Fibroblast of lung (primary cell): ENCODE measurements at regions not wholly inside any gene's neighbourhood (a gene's known extent, or its start where the extent isn't known, plus 50 kb on each side); places are given as distances from the start of the nearest gene placed in this dataset.

Experiments used
- DNase-seq, 2 donors: peaks; one replicate each; pipeline versions ENCODE4 v3.0.0 to v3.0.0-alpha.2; 2010; ENCODE audit warnings: low read depth in 2 of 2
- H2AFZ ChIP-seq: 2 replicates; pipeline ENCODE4 v1.5.1; 2012; ENCODE audit warnings: low read length, control low read depth, inconsistent platforms
- H3K27ac ChIP-seq: 2 replicates; pipeline ENCODE4 v1.5.1; 2011; ENCODE audit warnings: low read length, control low read depth; ENCODE audit not compliant: insufficient read depth
- H3K27me3 ChIP-seq: 2 replicates; pipeline ENCODE4 v1.5.1; 2011; ENCODE audit warnings: mild to moderate bottlenecking, low read length; ENCODE audit not compliant: control insufficient read depth, insufficient read depth
- H3K36me3 ChIP-seq: 2 replicates; pipeline ENCODE4 v1.5.1; 2011; ENCODE audit warnings: low read length; ENCODE audit not compliant: control insufficient read depth, insufficient read depth
- H3K4me1 ChIP-seq: 2 replicates; pipeline ENCODE4 v1.5.1; 2011; ENCODE audit warnings: low read length; ENCODE audit not compliant: control insufficient read depth, insufficient read depth; ENCODE audit errors: extremely low read depth
- H3K4me2 ChIP-seq: 2 replicates; pipeline ENCODE4 v1.5.1; 2011; ENCODE audit warnings: low read length, control low read depth; ENCODE audit not compliant: insufficient read depth; ENCODE audit errors: extremely low read depth
- H3K4me3 ChIP-seq, 4 experiments: fragments of 200-600 bp in 1 of 4; sonication (generic) in 1 of 4; replicated peaks in 1 of 4; 2 replicates each; pipeline ENCODE4 v1.5.1; 2011 to 2016; ENCODE audit warnings: low read length in 4 of 4, low read depth in 3 of 4, mild to moderate bottlenecking in 3 of 4, control low read depth in 2 of 4, inconsistent platforms in 1 of 4, mixed read lengths in 1 of 4; ENCODE audit not compliant: insufficient read depth in 1 of 4; ENCODE audit errors: control extremely low read depth in 1 of 4
- H3K79me2 ChIP-seq: 2 replicates; pipeline ENCODE4 v1.5.1; 2012; ENCODE audit warnings: mild to moderate bottlenecking, low read length, inconsistent platforms; ENCODE audit not compliant: control insufficient read depth, insufficient read depth
- H3K9ac ChIP-seq: 2 replicates; pipeline ENCODE4 v1.5.1; 2011; ENCODE audit warnings: mild to moderate bottlenecking, low read length, control low read depth; ENCODE audit not compliant: insufficient read depth
- H3K9me3 ChIP-seq: 2 replicates; pipeline ENCODE4 v1.5.1; 2012; ENCODE audit warnings: low read depth, low read length; ENCODE audit not compliant: control insufficient read depth, insufficient read depth
- H4K20me1 ChIP-seq: 2 replicates; pipeline ENCODE4 v1.5.1; 2011; ENCODE audit warnings: low read length; ENCODE audit not compliant: control insufficient read depth, insufficient read depth; ENCODE audit errors: extremely low read depth
- CTCF ChIP-seq, 2 donors: IDR thresholded peaks in 1 of 2; conservative IDR thresholded peaks in 1 of 2; 1 replicate in 1 of 2; 2 replicates in 1 of 2; pipeline ENCODE4 v1.5.1; 2011 to 2012; ENCODE audit warnings: low read length in 2 of 2, control low read depth in 1 of 2, inconsistent platforms in 1 of 2, low read depth in 1 of 2, mild to moderate bottlenecking in 1 of 2
- EZH2 ChIP-seq: IDR thresholded peaks from 2 replicates; pipeline ENCODE4 v1.5.1; 2012; ENCODE audit warnings: low read length, control low read depth, mild to moderate bottlenecking; ENCODE audit errors: missing control alignments

- Histone ChIP-seq H2AFZ (no peak overlapping the region), H3K27me3 (no peaks in the 10 kb centered on the region), H4K20me1 (peaks cover 2% of the 10 kb centered on the region), H3K27ac (no peak overlapping the region), H3K79me2 (no peaks in the 10 kb centered on the region), H3K4me3 (no peak overlapping the region), H3K4me2 (no peak overlapping the region), H3K9ac (no peak overlapping the region), H3K9me3 (no peaks in the 10 kb centered on the region), H3K4me1 (no peaks in the 10 kb centered on the region), H3K36me3 (no peaks in the 10 kb centered on the region)
- TF ChIP-seq EZH2 (no peak), CTCF (conservative IDR thresholded peaks at IDR 0.05 in 1 of 2, IDR thresholded peaks at IDR 0.05 in 1 of 2; ENCODE audit: low read depth in 1 of 2, low read length in 2 of 2) (no peak)
- no peak for DNase-seq
Observed at GRCh38 chr11:120023120-120023519, 114.8 kb downstream of the TRIM29 start.

- H3K4me3 ChIP-seq = no peak overlapping the region
- no peaks in the 10 kb centered on the region for H3K27me3 ChIP-seq
- no peak overlapping the region for H2AFZ ChIP-seq
- no peaks in the 10 kb centered on the region for H3K9me3 ChIP-seq
- peaks cover 2% of the 10 kb centered on the region for H4K20me1 ChIP-seq
- H3K4me2 ChIP-seq = no peak overlapping the region
- H3K4me1 ChIP-seq = no peaks in the 10 kb centered on the region
- no peak overlapping the region for H3K27ac ChIP-seq
- no peak overlapping the region for H3K9ac ChIP-seq
- no peak for TF ChIP-seq CTCF (conservative IDR thresholded peaks at IDR 0.05 in 1 of 2, IDR thresholded peaks at IDR 0.05 in 1 of 2; ENCODE audit: low read depth in 1 of 2, low read length in 2 of 2)
- TF ChIP-seq EZH2 = no peak
- no peak for DNase-seq
- H3K36me3 ChIP-seq = no peaks in the 10 kb centered on the region
- H3K79me2 ChIP-seq = no peaks in the 10 kb centered on the region
Observed at GRCh38 chr11:120022617-120023016, 115.3 kb downstream of the TRIM29 start.

DNA sequence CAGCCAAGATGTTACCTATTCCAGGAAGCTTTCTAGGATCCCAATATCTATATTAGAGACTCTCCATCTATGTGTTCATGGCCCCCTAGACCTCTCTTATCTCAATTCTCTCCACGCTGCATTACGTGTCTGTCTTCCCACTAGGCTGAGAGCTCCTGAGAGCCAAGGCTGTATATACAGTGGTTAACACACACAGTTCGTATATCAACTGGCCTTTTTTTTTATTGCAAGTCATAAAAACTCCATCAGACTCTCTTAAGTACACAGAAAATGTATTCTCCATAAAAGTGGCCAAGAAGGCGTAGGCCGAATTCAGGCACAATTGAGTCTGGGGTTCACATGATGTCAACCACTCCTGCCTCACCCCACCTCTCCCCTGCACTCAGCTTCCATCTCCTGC is 115.9 kb downstream of the TRIM29 start:
- H3K4me2 ChIP-seq = no peak overlapping the region
- H3K79me2 ChIP-seq = no peaks in the 10 kb centered on the region
- H3K36me3 ChIP-seq = no peaks in the 10 kb centered on the region
- no peak overlapping the region for H2AFZ ChIP-seq
- no peaks in the 10 kb centered on the region for H3K4me1 ChIP-seq
- TF ChIP-seq EZH2 (no peak), CTCF (conservative IDR thresholded peaks at IDR 0.05 in 1 of 2, IDR thresholded peaks at IDR 0.05 in 1 of 2; ENCODE audit: low read depth in 1 of 2, low read length in 2 of 2) (no peak)
- no peaks in the 10 kb centered on the region for H3K9me3 ChIP-seq
- no peaks in the 10 kb centered on the region for H3K27me3 ChIP-seq
- no peak for DNase-seq
- no peak overlapping the region for H3K4me3 ChIP-seq
- no peak overlapping the region for H3K9ac ChIP-seq
- H4K20me1 ChIP-seq = peaks cover 2% of the 10 kb centered on the region
- no peak overlapping the region for H3K27ac ChIP-seq
